KMS-11 (cell line): ENCODE measurements at regions not wholly inside any gene's neighbourhood (a gene's known extent, or its start where the extent isn't known, plus 50 kb on each side); places are given as distances from the start of the nearest gene placed in this dataset.
A peak's percentile ranks its signal among the peaks of the same experiment; 100 is the strongest.

ENCODE experiments used
- H2AFZ ChIP-seq: fragments of 200-600 bp; sonication (generic); 2 replicates; pipeline ENCODE4 v1.6.1; 2016; ENCODE audit warnings: antibody characterized with exemption, mixed run types, low read depth
- H3K27ac ChIP-seq: fragments of 200-600 bp; sonication (generic); 2 replicates; pipeline ENCODE4 v1.6.1; 2016; ENCODE audit warnings: mild to moderate bottlenecking, mixed run types
- H3K27me3 ChIP-seq: fragments of 200-600 bp; sonication (generic); 2 replicates; pipeline ENCODE4 v1.6.1; 2017; ENCODE audit warnings: mild to moderate bottlenecking, low read depth, mixed run types, moderate library complexity; ENCODE audit not compliant: insufficient read depth
- H3K36me3 ChIP-seq: fragments of 200-600 bp; sonication (generic); 2 replicates; pipeline ENCODE4 v1.6.1; 2017; ENCODE audit warnings: mild to moderate bottlenecking, mixed run types; ENCODE audit not compliant: insufficient read depth
- H3K4me1 ChIP-seq: fragments of 200-600 bp; sonication (generic); 2 replicates; pipeline ENCODE4 v1.6.1; 2016; ENCODE audit warnings: mild to moderate bottlenecking, low read depth, mixed run types; ENCODE audit not compliant: poor library complexity, severe bottlenecking
- H3K4me2 ChIP-seq: fragments of 200-600 bp; sonication (generic); 2 replicates; pipeline ENCODE4 v1.7.0; 2016; ENCODE audit warnings: mild to moderate bottlenecking, mixed run types
- H3K4me3 ChIP-seq: fragments of 200-600 bp; sonication (generic); IDR thresholded peaks from 2 replicates; pipeline ENCODE4 v1.6.1; 2017; ENCODE audit warnings: low read depth, low read length, mixed read lengths; ENCODE audit not compliant: insufficient read depth
- H3K79me2 ChIP-seq: fragments of 200-600 bp; sonication (generic); 2 replicates; pipeline ENCODE4 v1.6.1; 2016; ENCODE audit warnings: low read depth, mixed run types; ENCODE audit not compliant: insufficient read depth
- H3K9ac ChIP-seq: fragments of 200-600 bp; sonication (generic); 2 replicates; pipeline ENCODE4 v1.6.1; 2016; ENCODE audit warnings: mild to moderate bottlenecking, mixed run types
- H4K20me1 ChIP-seq: fragments of 200-600 bp; sonication (generic); 2 replicates; pipeline ENCODE4 v1.6.1; 2016; ENCODE audit warnings: mild to moderate bottlenecking, mixed run types; ENCODE audit not compliant: insufficient read depth
- CTCF ChIP-seq: fragments of 200-600 bp; sonication (generic); conservative IDR thresholded peaks from 2 replicates; pipeline ENCODE4 v1.6.1; 2017; ENCODE audit warnings: low read depth, mild to moderate bottlenecking, antibody characterized with exemption, low read length, moderate library complexity, mixed read lengths

GRCh38 chr21:28132713-28133112, 860.0 kb downstream of the LTN1 start:
- Histone ChIP-seq H2AFZ (no peak overlapping the region), H3K4me3 (no peak overlapping the region), H3K27ac (no peak overlapping the region), H3K4me2 (no peak overlapping the region), H3K4me1 (no peaks in the 10 kb centered on the region), H3K9ac (no peak overlapping the region), H3K36me3 (no peaks in the 10 kb centered on the region), H3K27me3 (no peaks in the 10 kb centered on the region), H3K79me2 (no peaks in the 10 kb centered on the region), H4K20me1 (no peaks in the 10 kb centered on the region)
- TF ChIP-seq CTCF = no peak

- no peak for TF ChIP-seq CTCF
- H3K36me3 ChIP-seq = no peaks in the 10 kb centered on the region
- no peak overlapping the region for H3K4me2 ChIP-seq
- no peak overlapping the region for H3K4me3 ChIP-seq
- no peaks in the 10 kb centered on the region for H3K27me3 ChIP-seq
- H4K20me1 ChIP-seq = no peaks in the 10 kb centered on the region
- H3K4me1 ChIP-seq = peaks cover 5% of the 10 kb centered on the region
- H3K79me2 ChIP-seq = no peaks in the 10 kb centered on the region
- H3K9ac ChIP-seq = no peak overlapping the region
- H3K27ac ChIP-seq = no peak overlapping the region
- H2AFZ ChIP-seq = no peak overlapping the region
Measured at GRCh38 chr21:28127175-28127785, 865.4 kb downstream of the LTN1 start.

- no peaks in the 10 kb centered on the region for H3K79me2 ChIP-seq
- H3K9ac ChIP-seq = no peak overlapping the region
- H3K4me3 ChIP-seq = no peak overlapping the region
- peaks cover 5% of the 10 kb centered on the region for H3K4me1 ChIP-seq
- H3K27me3 ChIP-seq = no peaks in the 10 kb centered on the region
- H3K36me3 ChIP-seq = no peaks in the 10 kb centered on the region
- H3K4me2 ChIP-seq = no peak overlapping the region
- TF ChIP-seq CTCF = no peak
- no peak overlapping the region for H3K27ac ChIP-seq
- no peak overlapping the region for H2AFZ ChIP-seq
- H4K20me1 ChIP-seq = no peaks in the 10 kb centered on the region
Measured at GRCh38 chr21:28126521-28127174, 866.0 kb downstream of the LTN1 start.

- Histone ChIP-seq H3K27me3 (no peaks in the 10 kb centered on the region), H3K27ac (0 out of 2 replicates have a peak overlapping the region, but pooled peaks have one; percentile 5)
Measured at GRCh38 chr21:28124541-28124940, 868.1 kb downstream of the LTN1 start.

More at GRCh38 chr21:28124541-28124940, 868.1 kb downstream of the LTN1 start:
- TF ChIP-seq CTCF = no peak
- no peak overlapping the region for H3K9ac ChIP-seq
- no peaks in the 10 kb centered on the region for H4K20me1 ChIP-seq
- no peak overlapping the region for H3K4me2 ChIP-seq
- H3K4me3 ChIP-seq = no peak overlapping the region
- H3K4me1 ChIP-seq = peaks cover 5% of the 10 kb centered on the region
- no peaks in the 10 kb centered on the region for H3K79me2 ChIP-seq
- no peaks in the 10 kb centered on the region for H3K36me3 ChIP-seq
- no peak overlapping the region for H2AFZ ChIP-seq
